WERI-Rb-1 (cell line): ENCODE measurements at regions not wholly inside any gene's neighbourhood (a gene's known extent, or its start where the extent isn't known, plus 50 kb on each side); places are given as distances from the start of the nearest gene placed in this dataset.

ENCODE experiments used
- DNase-seq: peaks from one replicate; pipeline ENCODE4 v3.0.0-alpha.2; 2020
- H3K27ac ChIP-seq: fragments of 250-450 bp; sonication (Bioruptor Pico); 2 replicates; pipeline ENCODE4 v1.5.1; 2020; ENCODE audit warnings: mild to moderate bottlenecking, moderate library complexity
- H3K27me3 ChIP-seq: fragments of 250-450 bp; sonication (Bioruptor Pico); 2 replicates; pipeline ENCODE4 v1.5.1; 2021; ENCODE audit warnings: mild to moderate bottlenecking, low read depth, moderate library complexity; ENCODE audit not compliant: insufficient read depth, severe bottlenecking
- H3K36me3 ChIP-seq: fragments of 250-450 bp; sonication (Bioruptor Pico); 2 replicates; pipeline ENCODE4 v1.5.1; 2020; ENCODE audit warnings: mild to moderate bottlenecking, moderate library complexity
- H3K4me3 ChIP-seq: 2 replicates; pipeline ENCODE4 v1.5.1; 2011; ENCODE audit warnings: low read depth, mild to moderate bottlenecking, control low read depth, low read length
- H3K9me3 ChIP-seq: fragments of 250-450 bp; sonication (Bioruptor Pico); 2 replicates; pipeline ENCODE4 v1.5.1; 2021; ENCODE audit warnings: mild to moderate bottlenecking, moderate library complexity; ENCODE audit not compliant: severe bottlenecking
- CTCF ChIP-seq: IDR thresholded peaks from 2 replicates; pipeline ENCODE4 v1.5.1; 2011; ENCODE audit warnings: low read depth, mild to moderate bottlenecking, control low read depth, inconsistent platforms, low read length

- Histone ChIP-seq H3K4me3 (no peak overlapping the region), H3K27me3 (peaks cover 99% of the 10 kb centered on the region), H3K27ac (no peak overlapping the region), H3K9me3 (no peaks in the 10 kb centered on the region), H3K36me3 (no peaks in the 10 kb centered on the region)
- DNase-seq: no peak
- TF ChIP-seq CTCF: no peak
Observed at GRCh38 chr13:21984156-21984555, 313.3 kb downstream of the FGF9 start.

GRCh38 chr13:21986602-21987001 lies 315.7 kb downstream of the FGF9 start:
- DNase-seq: no peak
- TF ChIP-seq CTCF: no peak
- no peaks in the 10 kb centered on the region for H3K36me3 ChIP-seq
- no peaks in the 10 kb centered on the region for H3K9me3 ChIP-seq
- peaks cover 96% of the 10 kb centered on the region for H3K27me3 ChIP-seq
- no peak overlapping the region for H3K4me3 ChIP-seq
- no peak overlapping the region for H3K27ac ChIP-seq

GRCh38 chr13:21987793-21988192 lies 316.9 kb downstream of the FGF9 start:
- Histone ChIP-seq H3K27ac (no peak overlapping the region), H3K27me3 (peaks cover 97% of the 10 kb centered on the region), H3K36me3 (no peaks in the 10 kb centered on the region), H3K9me3 (no peaks in the 10 kb centered on the region), H3K4me3 (no peak overlapping the region)
- no peak for TF ChIP-seq CTCF
- DNase-seq: no peak

GRCh38 chr13:21988624-21989023 lies 317.8 kb downstream of the FGF9 start:
- no peaks in the 10 kb centered on the region for H3K36me3 ChIP-seq
- no peak for DNase-seq
- TF ChIP-seq CTCF: no peak
- H3K27me3 ChIP-seq: peaks cover 97% of the 10 kb centered on the region
- H3K27ac ChIP-seq: no peak overlapping the region
- H3K9me3 ChIP-seq: no peaks in the 10 kb centered on the region
- H3K4me3 ChIP-seq: no peak overlapping the region

- Histone ChIP-seq H3K27me3 (peaks cover 97% of the 10 kb centered on the region), H3K9me3 (no peaks in the 10 kb centered on the region), H3K27ac (no peak overlapping the region), H3K4me3 (no peak overlapping the region), H3K36me3 (no peaks in the 10 kb centered on the region)
- no peak for DNase-seq
- no peak for TF ChIP-seq CTCF
Observed at GRCh38 chr13:21996049-21996448, 325.2 kb downstream of the FGF9 start.

- Histone ChIP-seq H3K9me3 (no peaks in the 10 kb centered on the region), H3K36me3 (no peaks in the 10 kb centered on the region), H3K27me3 (peaks cover 97% of the 10 kb centered on the region), H3K4me3 (no peak overlapping the region), H3K27ac (no peak overlapping the region)
- no peak for TF ChIP-seq CTCF
- no peak for DNase-seq
Observed at GRCh38 chr13:21997726-21998125, 326.9 kb downstream of the FGF9 start.
